ENCODE measurements at regions not wholly inside any gene's neighbourhood (a gene's known extent, or its start where the extent isn't known, plus 50 kb on each side); places are given as distances from the start of the nearest gene placed in this dataset.

DNA sequence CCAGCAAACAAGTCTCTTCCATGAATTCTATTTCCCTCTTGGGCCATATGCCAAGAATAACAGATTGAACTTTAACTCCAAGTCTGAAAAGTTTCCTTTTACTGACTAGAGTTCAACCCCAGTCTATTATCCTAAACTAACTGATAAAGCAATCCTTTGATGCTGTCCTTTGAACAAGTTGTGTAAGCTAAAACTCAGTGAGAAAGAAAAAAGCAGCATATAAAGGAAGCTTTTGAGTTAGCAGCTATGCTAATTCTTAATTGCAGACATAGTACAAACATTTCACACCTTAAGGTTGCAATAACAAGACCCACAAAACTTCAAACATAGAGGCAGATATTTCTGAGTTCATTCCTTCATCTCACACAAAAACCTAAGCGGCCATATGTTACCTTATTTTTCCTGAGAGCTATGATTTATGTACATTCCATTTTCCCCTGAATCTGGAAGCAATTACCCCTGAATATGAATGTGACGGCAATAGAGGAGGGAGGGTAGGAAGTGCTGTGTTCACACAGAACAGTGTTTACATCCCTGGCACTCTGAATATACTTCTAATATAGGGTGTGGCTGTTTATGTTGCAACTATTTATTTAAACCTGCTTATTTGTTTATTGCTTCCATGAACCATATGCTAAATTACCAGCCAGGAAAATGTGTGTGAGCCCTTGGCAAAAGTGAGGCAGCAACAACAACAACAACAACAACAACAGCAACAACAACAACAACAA is 180.6 kb downstream of the IRS1 start:
- no peak for DNase-seq

DNA sequence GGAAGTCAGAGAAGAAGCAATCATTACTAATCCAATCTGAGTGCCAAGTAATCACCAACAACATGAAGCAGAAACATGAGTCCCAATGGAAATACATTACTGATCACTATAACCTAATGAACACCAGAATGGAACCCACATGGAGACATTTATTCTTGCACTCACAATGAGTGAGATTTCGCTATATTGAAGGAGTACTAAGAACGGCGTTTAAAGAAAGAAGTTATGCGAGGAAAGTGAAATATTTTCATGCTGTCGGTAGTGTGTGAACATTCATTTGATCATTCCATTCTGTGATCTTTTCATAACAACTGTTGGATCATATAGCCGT is 181.1 kb downstream of the IRS1 start:
- DNase-seq: no peak

DNA sequence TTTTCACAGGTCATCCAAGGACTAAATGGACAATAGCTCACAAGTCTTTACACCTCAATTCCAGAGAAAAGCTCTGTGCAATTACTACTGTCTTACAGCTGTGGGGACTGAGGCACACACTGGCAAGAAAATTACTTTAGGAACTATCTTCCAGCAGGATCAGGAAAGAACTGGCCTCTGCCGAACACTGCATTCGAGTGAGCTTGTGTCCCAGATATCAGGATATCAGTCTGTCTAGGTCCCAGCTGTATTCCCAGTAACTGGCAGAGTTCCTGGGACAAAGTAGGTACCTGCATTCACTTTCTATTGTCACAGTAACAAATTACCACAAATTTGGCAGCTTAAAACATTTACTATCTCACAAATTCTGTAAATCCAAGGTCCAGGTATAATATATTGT is 183.7 kb downstream of the IRS1 start:
- DNase-seq: no peak

DNA sequence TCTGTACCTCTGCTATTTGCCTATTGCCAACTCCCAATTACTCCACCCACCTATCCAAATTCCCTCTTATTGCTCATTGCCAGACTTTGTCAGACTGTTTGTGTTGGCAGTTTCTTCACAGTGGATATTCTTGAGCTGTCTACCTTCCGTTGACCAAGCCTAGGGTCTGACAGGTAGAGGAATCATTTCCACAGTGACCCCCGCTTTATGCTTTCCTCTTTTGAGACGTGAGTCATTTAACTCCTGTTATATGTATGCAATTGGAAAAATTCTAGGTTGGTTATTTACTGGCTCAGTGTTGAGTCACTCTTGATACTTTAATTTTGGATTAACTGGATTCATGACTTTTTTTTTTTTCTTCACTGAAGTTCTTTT is 187.7 kb downstream of the IRS1 start:
- no peak for DNase-seq

DNA sequence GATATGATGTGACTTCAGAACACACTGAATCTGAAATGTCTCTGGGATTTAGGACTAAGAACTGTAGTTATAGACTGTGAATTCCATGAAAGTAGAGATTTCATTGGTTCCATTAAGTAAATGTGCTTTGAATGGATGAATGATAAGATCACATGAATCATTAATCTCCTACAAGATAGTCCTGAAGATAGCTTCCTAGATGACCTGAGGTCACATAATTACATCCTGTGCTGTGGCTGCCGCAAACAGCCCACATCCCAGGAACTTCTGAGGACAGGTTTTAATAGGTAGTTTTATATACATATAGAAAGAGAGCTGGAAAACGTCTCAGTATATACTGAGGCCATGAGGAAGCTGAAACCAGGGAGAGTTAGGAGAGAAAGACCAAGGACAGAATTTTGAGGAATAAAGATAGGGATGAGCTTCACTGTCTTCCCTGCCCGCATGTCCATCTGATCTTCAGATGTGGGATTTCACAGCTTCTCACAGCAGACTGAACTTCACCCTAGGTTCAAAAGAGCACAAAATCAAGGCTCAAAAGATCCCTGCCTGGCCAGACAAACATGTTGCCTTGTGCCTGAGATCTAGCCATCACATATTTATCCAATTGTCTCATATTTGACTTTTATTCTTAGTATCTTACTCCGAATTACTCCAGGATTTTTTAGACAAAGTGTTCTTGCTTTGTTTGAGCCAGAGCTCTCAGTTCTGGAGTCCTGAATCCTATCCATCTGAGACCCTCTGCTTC is 188.2 kb downstream of the IRS1 start:
- DNase-seq: no peak

DNA sequence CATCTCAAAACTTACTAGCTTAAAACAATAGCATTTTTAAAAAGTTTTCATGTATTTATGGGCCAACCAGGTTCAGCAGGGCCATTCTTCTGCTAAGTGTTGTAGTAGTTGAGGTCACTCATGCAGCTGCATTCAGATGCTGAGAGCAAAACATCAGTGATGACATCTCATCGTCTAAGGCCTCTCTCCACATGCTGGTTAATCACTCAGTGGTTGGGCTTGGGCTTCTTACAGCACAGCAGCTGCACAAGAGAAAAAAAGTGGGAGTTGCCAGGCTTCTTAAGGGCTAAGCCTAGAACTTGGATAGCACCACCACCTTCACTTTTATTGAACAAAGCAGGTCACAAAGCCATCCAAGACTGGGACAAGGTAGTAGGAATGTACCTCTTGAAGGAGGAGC is 190.3 kb downstream of the IRS1 start:
- DNase-seq: no peak

DNA sequence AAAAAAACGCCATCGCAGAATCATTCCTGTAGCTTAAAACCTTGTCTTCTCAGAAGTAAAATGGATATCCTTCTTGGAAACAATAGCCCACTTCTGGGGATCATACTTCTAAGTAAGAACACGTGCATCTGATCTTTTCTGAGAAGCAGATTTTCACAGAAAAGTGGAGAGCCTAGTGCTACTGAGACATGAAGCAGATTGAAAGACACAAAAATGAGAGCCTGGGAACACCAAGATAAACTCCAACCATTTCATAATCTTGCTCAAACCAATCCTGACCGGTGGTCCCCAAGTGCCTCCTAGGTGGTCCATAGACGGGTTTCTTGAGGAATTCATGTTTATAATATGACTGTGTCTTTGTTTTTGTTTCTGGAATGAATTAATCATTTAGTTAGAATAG is 191.2 kb downstream of the IRS1 start:
- no peak for DNase-seq

DNA sequence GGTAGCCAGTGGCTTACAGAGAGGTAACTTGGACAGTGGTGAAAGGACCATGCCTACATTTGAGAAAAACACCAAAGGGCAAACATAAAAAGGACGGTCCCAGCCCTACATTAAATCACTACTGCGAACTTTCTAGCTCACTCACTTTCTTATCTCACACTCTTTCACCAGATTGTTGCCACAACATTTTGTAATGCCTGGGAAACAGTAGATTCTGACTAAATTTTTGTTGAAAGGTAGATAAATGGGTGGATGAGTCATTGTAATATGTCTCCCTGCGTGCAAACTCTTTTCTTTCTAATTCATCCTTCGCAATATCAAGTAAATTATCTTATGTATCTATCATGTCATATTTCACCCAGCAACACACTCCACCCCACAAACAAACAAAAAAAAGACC is 192.2 kb downstream of the IRS1 start:
- DNase-seq: no peak

DNA sequence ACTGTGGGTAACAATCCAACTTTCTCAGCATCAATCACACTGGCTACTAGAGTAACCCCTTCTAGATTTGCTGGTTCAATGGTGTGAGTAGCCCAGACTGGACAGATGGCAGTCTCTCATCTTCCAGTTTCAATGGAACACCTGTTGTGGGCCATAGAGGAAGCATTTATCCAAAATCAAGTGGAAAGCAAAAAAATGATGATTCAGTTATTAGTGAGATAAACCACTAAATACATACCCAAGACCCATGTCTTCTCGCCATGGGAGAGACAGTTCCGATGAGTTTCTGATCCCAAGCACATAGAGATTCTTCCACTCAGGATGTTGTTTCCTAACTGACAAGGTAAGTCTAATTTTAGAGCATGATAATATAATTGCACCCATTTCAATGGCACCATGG is 194.0 kb downstream of the IRS1 start:
- no peak for DNase-seq

DNA sequence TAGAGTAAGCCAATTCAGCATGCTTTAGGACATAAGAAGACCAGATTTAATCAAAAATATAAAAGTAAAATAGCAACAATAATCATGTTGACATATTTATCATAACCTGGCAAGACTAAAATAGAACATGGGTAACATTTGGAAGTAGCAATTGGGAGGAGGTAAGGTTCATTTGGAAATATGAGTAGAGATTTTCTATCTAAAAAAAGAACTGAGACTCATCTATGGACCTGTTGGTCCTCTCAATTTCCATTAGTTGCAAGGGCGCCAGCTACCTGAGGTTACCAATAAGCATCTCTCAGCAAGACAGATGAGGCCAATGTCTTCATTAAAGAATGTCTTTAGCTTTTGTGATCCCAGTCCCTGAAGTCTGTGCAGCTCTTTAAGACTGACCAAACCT is 196.0 kb downstream of the IRS1 start:
- no peak for DNase-seq

DNA sequence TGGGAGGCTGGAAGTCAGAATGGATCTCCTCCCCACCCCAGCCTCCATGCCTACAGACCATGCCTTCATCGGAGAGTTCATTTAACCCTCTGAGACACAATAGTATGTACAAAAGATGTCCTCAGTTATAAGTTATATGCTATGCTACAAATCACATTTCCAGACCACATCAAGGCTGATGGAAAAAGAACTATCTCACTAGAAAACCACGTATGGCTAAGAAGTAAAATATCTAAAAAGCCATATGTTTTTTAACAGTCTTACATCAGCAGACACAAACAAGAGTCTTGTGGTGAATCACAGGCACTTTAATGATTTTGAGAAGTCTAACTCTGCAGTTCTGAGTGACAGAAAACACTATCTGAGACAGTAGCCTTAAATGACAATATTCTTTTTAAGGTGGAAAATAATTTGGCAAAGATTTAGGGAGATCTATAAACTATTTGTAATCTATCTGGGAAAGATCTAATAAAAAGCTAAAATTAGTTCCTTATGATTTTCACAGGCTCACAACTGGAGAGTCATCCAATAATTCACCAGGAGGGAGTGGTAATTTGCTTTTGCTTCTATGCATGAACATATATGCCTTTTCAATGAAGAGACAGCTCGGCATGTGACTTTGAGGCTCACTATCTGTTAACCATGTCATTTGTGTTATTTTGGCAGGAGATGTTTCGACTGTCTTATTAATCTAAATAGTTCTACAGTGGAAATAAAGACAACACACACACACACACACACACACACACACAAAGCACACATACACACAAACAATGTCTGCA is 197.5 kb downstream of the IRS1 start:
- DNase-seq: no peak

DNA sequence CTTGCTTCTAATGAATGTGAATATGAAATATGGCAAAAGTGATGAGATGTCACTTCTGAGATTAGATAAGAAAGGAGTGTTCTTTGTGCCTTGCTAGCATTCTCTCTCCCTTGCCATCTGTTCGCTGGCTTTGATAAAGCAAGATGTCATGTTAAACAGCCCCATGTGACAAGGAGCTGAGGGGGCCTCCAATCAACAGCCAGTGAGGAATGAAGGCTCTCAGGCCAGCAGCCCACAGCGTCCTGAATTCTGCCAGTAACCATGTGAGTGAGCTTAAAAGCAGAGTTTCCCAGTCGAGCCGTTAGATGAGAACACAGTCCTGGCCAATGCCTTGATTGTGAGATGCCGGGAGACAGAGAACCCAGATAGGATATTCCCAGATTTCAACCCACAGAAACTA is 198.8 kb downstream of the IRS1 start:
- DNase-seq: no peak

DNA sequence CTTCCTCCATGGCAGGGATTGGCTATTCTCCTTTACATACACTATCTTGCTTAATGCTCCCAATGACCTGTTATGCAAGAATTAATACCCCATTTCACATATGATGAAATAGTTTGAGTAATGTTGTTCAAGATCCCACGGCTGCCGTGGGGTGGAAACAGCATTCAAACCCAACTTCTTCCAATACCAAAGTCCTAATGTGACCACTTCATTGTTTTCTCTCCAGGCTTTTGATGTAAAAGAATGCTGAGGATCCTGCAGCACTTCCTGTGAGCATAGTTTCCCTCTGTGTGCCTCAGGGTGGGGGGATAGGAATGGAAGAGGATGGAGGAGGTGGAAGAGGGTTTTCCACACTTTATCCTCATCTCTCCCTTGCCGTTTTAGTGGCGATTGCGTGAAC is 199.4 kb downstream of the IRS1 start:
- no peak for DNase-seq

DNA sequence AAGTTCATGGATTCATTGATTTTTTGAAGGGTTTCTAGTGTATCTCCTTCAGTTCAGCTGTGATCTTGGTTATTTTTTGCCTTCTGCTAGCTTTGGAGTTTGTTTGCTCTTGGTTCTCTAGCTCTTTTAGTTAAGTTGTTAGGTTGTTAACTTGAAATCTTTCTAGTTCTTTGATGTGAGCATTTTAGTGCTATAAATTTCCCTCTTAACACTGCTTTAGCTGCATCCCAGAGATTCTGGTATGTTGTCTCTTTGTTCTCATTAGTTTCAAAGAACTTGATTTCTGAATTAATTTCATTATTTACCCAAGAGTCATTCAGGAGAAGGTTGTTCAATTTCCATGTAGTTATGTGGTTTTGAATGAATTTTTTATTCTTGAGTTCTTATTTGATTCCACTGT is 210.6 kb downstream of the IRS1 start:
- DNase-seq: no peak

DNA sequence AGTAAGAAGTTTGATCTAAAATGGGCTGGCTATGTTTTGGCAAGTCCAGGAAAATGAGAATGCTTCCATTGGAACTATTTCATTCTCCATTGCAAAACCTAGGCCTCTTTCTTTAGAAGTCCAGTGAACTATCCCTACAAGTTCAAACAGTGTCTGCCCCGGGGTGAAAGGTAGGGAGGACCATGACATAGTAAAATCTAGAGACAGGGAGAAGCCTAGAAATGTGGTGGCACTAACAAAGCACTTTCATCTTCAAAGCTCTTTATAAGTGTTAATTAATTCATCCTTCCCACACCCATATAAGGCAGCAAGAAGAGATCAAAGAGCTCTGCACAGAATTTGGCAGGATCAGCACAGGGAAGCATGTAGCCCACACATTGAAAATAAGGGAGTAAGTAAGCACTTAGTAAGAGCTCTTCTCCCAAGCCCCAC is 214.5 kb downstream of the IRS1 start:
- DNase-seq: no peak

DNA sequence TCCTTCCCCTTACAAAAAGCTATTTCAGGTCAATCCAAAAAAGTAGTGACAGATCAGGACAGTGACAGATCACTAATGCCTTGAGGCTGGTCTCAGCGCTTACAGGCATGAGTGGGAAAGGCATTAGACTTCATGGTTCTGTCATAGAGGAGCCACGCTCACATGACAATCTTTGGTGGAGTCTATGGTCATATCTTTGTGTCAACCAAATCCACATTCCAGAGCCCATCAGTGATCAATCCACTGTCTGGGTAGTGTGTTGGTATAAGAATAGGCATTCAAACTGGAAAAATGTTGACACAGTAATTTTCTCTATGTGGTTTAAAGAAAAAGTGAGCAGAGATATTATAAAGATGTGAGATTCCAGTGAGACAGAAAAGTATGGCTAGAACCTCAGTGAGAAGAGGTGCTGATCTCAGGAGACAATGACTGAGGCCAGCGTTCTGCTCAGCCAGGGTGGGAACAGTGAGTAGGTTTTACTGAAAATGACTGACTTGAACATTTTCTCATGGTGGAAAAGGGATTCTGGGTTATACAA is 215.0 kb downstream of the IRS1 start:
- DNase-seq: no peak

DNA sequence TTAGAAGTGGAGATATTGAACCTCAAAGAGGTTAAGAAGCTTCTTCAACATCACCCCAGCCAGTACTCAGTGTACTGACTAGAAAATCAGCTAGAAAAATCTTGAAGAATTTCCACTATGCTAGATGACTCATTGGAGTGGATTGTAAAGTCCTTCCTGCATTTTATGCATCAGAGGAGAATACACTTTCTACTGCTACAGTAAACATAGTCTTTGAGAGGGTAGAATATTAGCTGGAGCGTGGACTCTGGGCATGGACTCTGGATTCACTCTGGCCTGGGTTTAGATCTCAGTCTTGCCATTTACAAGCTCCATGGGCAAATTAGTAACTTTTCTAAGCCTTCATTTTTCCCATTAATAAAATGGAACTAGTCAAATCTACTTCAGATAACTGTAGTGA is 215.9 kb downstream of the IRS1 start:
- DNase-seq: no peak

DNA sequence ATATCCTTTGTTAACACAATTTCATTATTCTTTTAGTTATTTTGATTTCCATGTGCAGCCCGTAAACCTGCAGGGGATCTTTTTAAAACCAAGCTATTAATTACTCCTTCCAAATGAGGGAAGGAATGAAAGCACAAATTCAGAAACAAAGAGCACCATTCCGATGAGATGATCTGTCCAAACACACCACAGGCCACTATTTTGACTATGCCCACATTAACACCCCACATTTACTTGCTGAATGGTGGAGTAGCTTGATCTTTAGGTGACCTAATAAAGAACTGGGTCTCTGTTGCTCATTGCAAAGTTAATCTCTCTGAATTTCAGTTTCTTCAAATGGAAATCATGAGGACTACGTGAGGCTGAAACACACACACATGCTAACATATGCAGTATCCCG is 218.0 kb downstream of the IRS1 start:
- no peak for DNase-seq

DNA sequence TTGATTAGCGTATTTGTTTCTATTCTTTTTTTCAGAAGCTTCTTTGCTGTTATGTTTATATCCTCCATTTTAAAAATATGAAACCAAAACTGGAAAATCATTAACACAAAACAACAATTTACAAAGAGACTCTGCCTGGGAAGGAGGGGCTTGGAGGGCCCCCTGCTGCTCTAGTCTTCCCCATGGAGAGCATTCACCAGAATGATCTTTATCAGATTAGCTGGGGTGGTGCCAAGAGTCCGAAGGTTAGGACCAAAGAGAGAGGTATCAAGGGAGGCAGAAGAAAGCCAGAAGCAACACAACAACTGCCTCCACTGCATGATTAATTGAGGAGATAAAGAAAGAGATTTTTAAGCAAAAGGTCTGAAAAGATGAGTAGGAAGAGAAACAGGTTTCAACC is 218.6 kb downstream of the IRS1 start:
- DNase-seq: no peak

DNA sequence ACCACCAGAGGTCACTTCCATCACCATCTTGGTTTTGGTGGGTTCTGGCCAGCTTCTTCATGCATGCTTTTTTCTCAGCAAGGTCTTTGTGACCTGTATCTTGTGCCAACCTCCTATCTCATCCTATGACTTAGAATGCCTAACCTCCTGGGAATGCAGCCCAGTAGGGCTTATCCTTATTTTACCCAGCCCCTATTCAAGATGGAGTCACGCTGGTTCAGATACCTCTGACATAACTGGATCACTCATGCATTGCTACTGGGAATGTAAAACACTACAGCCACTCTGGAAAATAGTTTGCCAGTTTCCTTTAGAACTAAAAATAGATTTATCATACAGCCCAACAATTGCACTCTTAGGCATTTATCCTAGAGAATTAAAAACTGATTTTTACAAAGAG is 219.2 kb downstream of the IRS1 start:
- no peak for DNase-seq

DNA sequence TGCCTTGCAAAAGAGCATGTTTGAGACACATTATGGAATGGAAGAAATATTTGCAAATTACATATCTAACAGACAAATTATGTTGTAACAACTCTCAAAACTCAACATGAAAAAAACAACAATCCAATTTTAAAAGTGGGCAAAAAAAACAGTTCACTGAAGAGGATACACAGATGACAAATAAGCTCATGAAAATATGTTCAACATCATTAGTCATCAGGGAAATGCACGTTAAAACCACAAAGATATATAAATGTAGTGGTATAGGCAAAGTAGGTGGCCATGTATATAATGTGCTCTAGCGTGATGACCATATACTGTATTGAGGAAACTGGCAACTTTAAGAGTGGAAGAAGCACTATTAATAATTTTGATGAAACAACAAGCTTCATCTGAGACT is 220.1 kb downstream of the IRS1 start:
- no peak for DNase-seq

DNA sequence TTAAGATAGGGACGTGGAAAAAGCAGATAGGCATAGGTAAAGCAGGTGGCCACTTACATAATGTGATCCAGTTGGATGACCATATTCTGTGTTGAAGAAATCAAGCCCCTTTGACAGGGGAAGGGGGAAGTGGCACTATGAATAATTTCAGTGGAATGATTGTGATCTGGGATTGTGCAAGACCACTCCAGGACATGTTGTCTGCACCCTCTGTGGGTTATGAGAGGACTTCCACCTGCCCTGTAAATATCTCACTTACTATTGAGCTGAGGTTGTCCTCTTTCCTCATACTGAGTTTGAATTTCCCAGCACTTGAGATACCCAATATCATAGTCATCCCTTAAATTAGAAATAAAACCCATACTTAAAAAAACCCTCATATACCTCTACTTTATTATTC is 220.7 kb downstream of the IRS1 start:
- DNase-seq: no peak

DNA sequence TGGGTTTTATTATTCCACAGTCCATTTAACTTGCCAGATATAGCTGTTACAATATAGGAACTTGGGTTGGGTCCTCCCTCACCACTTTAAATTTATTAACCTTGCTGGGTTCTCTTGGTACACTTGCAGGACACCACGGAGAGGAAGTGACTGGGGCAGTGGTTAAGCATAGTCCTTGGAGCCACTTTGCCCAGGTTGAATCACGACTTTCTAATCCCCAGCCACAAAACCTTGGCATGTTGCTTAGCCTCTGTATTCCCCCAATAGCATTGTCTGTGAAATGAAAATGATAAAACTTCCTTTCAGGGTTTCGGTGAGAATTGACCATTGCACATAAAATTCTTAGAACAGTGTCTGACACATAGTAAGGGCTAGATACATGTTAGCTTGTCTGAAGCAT is 221.2 kb downstream of the IRS1 start:
- DNase-seq: no peak

DNA sequence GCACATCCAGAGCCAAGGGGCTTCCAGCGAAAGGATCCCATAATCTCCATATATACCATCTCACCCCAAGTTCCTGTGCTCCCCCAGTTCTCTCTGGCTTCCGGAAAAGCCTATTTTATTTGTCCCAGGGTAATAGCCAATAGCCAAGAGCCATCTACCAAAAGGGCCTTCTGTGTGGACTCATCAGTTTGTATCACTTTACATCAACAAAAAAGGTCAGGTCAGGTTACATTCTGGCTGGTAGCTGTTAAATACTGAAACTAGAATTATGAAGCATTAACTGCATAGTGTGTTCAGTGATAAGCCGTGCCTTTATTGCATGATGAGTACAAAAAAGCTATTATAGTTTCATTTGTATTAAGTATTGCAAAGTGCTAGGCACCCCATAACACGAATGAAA is 223.7 kb downstream of the IRS1 start:
- DNase-seq: no peak
